ENCODE measurements at regions not wholly inside any gene's neighbourhood (a gene's known extent, or its start where the extent isn't known, plus 50 kb on each side); places are given as distances from the start of the nearest gene placed in this dataset.

DNA sequence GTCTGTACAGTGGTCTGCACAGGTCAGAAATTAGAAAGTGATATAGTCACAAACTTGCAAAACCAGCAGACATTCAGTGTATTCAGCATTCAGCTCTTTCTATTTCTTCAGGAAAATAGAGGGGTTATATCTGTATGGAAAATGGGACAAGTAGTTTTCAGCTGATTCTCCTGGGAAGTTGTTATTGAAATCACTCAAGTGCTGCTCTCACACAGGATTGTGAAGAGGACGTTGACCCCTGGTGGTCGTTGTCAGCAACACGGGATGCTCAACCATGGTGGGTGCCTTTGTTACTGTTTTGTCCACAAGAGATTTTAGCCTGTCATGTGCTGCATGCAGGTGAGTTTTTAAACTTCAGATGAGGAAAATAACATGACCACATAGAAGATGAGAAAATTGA, 981.8 kb downstream of the TMEM121 start:
- Mint-ChIP-seq H3K27ac (peak overlapping the region; percentile 98), H3K27me3 (no peaks in the 10 kb centered on the region), H3K36me3 (ENCODE audit: low read depth) (no peaks in the 10 kb centered on the region), H3K4me3 (peak overlapping the region; percentile 84), H3K9me3 (no peaks in the 10 kb centered on the region), H3K4me1 (ENCODE audit: low read depth) (peaks cover 84% of the 10 kb centered on the region)
- no peaks in the 10 kb centered on the region for H3K9me3 ChIP-seq (ENCODE audit: control insufficient read depth in 1 of 2, insufficient read depth in 1 of 2, low read length in 2 of 2)
- no peaks in the 10 kb centered on the region for H3K27me3 ChIP-seq (ENCODE audit: control insufficient read depth in 1 of 2, insufficient read depth in 2 of 2, low read length in 2 of 2)
- ATAC-seq (ENCODE audit: poor library complexity) (no peak), DNase-seq (peak in 3 of 14 experiments; percentile 41 to 45 (median 44))
- TF ChIP-seq, protein P1, sequence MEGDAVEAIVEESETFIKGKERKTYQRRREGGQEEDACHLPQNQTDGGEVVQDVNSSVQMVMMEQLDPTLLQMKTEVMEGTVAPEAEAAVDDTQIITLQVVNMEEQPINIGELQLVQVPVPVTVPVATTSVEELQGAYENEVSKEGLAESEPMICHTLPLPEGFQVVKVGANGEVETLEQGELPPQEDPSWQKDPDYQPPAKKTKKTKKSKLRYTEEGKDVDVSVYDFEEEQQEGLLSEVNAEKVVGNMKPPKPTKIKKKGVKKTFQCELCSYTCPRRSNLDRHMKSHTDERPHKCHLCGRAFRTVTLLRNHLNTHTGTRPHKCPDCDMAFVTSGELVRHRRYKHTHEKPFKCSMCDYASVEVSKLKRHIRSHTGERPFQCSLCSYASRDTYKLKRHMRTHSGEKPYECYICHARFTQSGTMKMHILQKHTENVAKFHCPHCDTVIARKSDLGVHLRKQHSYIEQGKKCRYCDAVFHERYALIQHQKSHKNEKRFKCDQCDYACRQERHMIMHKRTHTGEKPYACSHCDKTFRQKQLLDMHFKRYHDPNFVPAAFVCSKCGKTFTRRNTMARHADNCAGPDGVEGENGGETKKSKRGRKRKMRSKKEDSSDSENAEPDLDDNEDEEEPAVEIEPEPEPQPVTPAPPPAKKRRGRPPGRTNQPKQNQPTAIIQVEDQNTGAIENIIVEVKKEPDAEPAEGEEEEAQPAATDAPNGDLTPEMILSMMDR (IDR thresholded peaks at IDR 0.05): no peak
- peaks cover 82% of the 10 kb centered on the region for H3K4me1 ChIP-seq (ENCODE audit: insufficient read depth, low read length)
- CTCF ChIA-PET: interaction anchor here (1.0 to 5.0 kb wide), 6 partner anchors 10 to 91 kb away, joined by 3 to 25 read pairs (median 5); no protein-coding TSS in a partner anchor
- POLR2A ChIA-PET: interaction anchor here (1.4 to 2.4 kb wide), 3 partner anchors 16 to 30 kb away, joined by 3 to 9 read pairs (median 8); no protein-coding TSS in a partner anchor
- H3K4me3 ChIP-seq (ENCODE audit: low read length): no peak overlapping the region
- peak overlapping the region; percentile 64 to 82 for H3K27ac ChIP-seq (ENCODE audit: low read depth in 1 of 2, low read length in 2 of 2)
- intact Hi-C loops (cut with DNase I, micrococcal nuclease): no loop called here
- no peaks in the 10 kb centered on the region for H3K36me3 ChIP-seq (ENCODE audit: insufficient read depth, low read length)

DNA sequence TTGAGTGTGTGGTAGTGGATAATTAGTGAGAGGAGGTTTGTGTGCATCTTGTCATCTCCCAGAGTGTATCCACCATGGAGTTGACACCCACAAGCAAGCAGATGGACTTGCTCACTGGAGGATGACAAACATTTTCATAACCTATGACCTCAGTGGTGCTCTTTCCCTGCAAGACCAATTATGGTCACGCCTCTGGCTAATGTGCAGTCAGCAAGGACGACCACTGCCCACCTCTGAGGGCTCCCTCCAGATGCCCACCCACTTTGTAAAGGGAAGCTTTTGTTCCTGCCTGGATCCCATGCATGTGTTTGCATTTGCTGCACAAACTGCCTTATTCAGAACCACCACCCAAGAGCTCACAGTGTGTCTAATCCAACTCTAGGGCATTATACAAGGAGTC, 982.8 kb downstream of the TMEM121 start:
- intact Hi-C loops (cut with DNase I, micrococcal nuclease): no loop called here
- H3K4me3 ChIP-seq (ENCODE audit: low read length): no peak overlapping the region
- H3K9me3 ChIP-seq (ENCODE audit: control insufficient read depth in 1 of 2, insufficient read depth in 1 of 2, low read length in 2 of 2): no peaks in the 10 kb centered on the region
- H3K27me3 ChIP-seq (ENCODE audit: control insufficient read depth in 1 of 2, insufficient read depth in 2 of 2, low read length in 2 of 2): no peaks in the 10 kb centered on the region
- no peaks in the 10 kb centered on the region for H3K36me3 Mint-ChIP-seq (ENCODE audit: low read depth)
- ATAC-seq (ENCODE audit: poor library complexity) (no peak), DNase-seq (no peak)
- H3K4me3 Mint-ChIP-seq: no peak overlapping the region
- H3K9me3 Mint-ChIP-seq: no peaks in the 10 kb centered on the region
- H3K36me3 ChIP-seq (ENCODE audit: insufficient read depth, low read length): no peaks in the 10 kb centered on the region
- TF ChIP-seq, protein P1 (IDR thresholded peaks at IDR 0.05): no peak
- no peaks in the 10 kb centered on the region for H3K27me3 Mint-ChIP-seq
- H3K27ac Mint-ChIP-seq: peak overlapping the region; percentile 98
- ChIA-PET POLR2A (no interaction called here), CTCF (interaction anchor here (1.0 to 5.0 kb wide), 5 partner anchors 9 to 252 kb away, joined by 3 to 25 read pairs (median 5); no protein-coding TSS in a partner anchor)
- peaks cover 84% of the 10 kb centered on the region for H3K4me1 ChIP-seq (ENCODE audit: insufficient read depth, low read length)
- no peak overlapping the region for H3K27ac ChIP-seq (ENCODE audit: low read depth in 1 of 2, low read length in 2 of 2)
- H3K4me1 Mint-ChIP-seq (ENCODE audit: low read depth): peaks cover 88% of the 10 kb centered on the region

DNA sequence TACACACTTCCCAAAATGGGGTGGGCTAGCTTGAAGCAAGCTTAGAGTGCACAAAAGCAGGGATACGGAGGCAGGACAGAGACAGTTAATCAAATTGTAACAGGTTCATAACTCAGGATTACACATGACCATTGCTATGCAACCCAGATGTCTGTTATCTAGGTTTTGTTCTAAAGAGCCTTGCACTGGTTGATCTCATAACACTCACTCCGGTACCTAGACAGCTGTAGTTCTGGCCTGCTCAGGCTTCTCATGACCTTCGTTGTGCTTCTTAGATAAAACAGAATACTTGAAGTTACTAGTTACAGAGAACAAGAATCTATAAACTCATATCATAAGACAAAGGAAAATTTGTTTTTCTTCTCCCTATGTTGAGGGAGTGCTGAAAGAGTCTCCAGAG, 983.4 kb downstream of the TMEM121 start:
- peak overlapping the region; percentile 98 for H3K27ac Mint-ChIP-seq
- CTCF ChIA-PET: interaction anchor here (1.3 to 5.0 kb wide), 5 partner anchors 8 to 253 kb away, joined by 3 to 25 read pairs (median 5); no protein-coding TSS in a partner anchor
- H3K27me3 Mint-ChIP-seq: no peaks in the 10 kb centered on the region
- ATAC-seq (ENCODE audit: poor library complexity) (no peak), DNase-seq (no peak)
- H3K9me3 Mint-ChIP-seq: no peaks in the 10 kb centered on the region
- no peak overlapping the region for H3K4me3 ChIP-seq (ENCODE audit: low read length)
- no peak overlapping the region for H3K27ac ChIP-seq (ENCODE audit: low read depth in 1 of 2, low read length in 2 of 2)
- intact Hi-C loops (cut with DNase I, micrococcal nuclease): no loop called here
- TF ChIP-seq, protein P1 (IDR thresholded peaks at IDR 0.05): no peak
- no peak overlapping the region for H3K4me3 Mint-ChIP-seq
- POLR2A ChIA-PET: no interaction called here
- no peaks in the 10 kb centered on the region for H3K27me3 ChIP-seq (ENCODE audit: control insufficient read depth in 1 of 2, insufficient read depth in 2 of 2, low read length in 2 of 2)
- H3K9me3 ChIP-seq (ENCODE audit: control insufficient read depth in 1 of 2, insufficient read depth in 1 of 2, low read length in 2 of 2): no peaks in the 10 kb centered on the region
- no peaks in the 10 kb centered on the region for H3K36me3 Mint-ChIP-seq (ENCODE audit: low read depth)
- H3K4me1 Mint-ChIP-seq (ENCODE audit: low read depth): peaks cover 85% of the 10 kb centered on the region
- H3K36me3 ChIP-seq (ENCODE audit: insufficient read depth, low read length): no peaks in the 10 kb centered on the region
- peaks cover 80% of the 10 kb centered on the region for H3K4me1 ChIP-seq (ENCODE audit: insufficient read depth, low read length)

All from CD4-positive, alpha-beta T cell (primary cell).